BE2C (cell line): ENCODE measurements at regions not wholly inside any gene's neighbourhood (a gene's known extent, or its start where the extent isn't known, plus 50 kb on each side); places are given as distances from the start of the nearest gene placed in this dataset.

Experiments
- DNase-seq: peaks from one replicate; pipeline ENCODE4 v3.0.0-alpha.2; 2020
- H3K27me3 ChIP-seq: fragments of 250-450 bp; sonication (Bioruptor Pico); 2 replicates; pipeline ENCODE4 v1.5.1; 2020; ENCODE audit warnings: mild to moderate bottlenecking
- H3K36me3 ChIP-seq: fragments of 250-450 bp; sonication (Bioruptor Pico); 2 replicates; pipeline ENCODE4 v1.5.1; 2020; ENCODE audit warnings: mild to moderate bottlenecking
- H3K4me1 ChIP-seq: fragments of 250-450 bp; sonication (Bioruptor Pico); 2 replicates; pipeline ENCODE4 v1.5.1; 2020
- H3K4me3 ChIP-seq: 2 replicates; pipeline ENCODE4 v1.5.1; 2011; ENCODE audit warnings: low read depth, low read length
- H3K9me3 ChIP-seq: fragments of 250-450 bp; sonication (Bioruptor Pico); 2 replicates; pipeline ENCODE4 v1.5.1; 2020
- TF ChIP-seq, protein P1 (sequence below): IDR thresholded peaks from 2 replicates; pipeline ENCODE4 v1.5.1; 2012; ENCODE audit warnings: mild to moderate bottlenecking, low read depth, low read length

DNA sequence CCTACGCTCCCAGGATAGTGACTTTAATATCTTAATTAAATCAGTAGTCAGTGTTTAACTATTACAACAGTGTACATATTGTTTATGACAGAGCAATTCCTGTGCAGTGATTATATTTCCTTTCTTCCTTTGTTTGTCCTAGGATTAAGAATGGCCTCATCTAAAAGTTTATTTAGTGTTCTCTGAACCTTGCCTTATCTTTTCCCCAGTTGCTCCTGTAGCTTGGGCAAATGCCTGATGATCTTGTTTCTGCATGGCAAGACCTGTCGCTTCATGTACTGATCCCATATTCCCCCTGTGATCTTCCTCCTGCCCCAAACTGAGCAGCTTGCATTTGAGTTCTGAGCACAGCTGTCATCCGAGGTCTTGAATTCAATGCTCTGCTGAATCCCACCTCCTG, 69.1 kb upstream of the STUM start:
- TF ChIP-seq, protein P1, sequence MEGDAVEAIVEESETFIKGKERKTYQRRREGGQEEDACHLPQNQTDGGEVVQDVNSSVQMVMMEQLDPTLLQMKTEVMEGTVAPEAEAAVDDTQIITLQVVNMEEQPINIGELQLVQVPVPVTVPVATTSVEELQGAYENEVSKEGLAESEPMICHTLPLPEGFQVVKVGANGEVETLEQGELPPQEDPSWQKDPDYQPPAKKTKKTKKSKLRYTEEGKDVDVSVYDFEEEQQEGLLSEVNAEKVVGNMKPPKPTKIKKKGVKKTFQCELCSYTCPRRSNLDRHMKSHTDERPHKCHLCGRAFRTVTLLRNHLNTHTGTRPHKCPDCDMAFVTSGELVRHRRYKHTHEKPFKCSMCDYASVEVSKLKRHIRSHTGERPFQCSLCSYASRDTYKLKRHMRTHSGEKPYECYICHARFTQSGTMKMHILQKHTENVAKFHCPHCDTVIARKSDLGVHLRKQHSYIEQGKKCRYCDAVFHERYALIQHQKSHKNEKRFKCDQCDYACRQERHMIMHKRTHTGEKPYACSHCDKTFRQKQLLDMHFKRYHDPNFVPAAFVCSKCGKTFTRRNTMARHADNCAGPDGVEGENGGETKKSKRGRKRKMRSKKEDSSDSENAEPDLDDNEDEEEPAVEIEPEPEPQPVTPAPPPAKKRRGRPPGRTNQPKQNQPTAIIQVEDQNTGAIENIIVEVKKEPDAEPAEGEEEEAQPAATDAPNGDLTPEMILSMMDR: no peak
- no peaks in the 10 kb centered on the region for H3K4me1 ChIP-seq
- DNase-seq: no peak
- no peaks in the 10 kb centered on the region for H3K9me3 ChIP-seq
- no peak overlapping the region for H3K4me3 ChIP-seq
- no peaks in the 10 kb centered on the region for H3K27me3 ChIP-seq
- H3K36me3 ChIP-seq: no peaks in the 10 kb centered on the region

DNA sequence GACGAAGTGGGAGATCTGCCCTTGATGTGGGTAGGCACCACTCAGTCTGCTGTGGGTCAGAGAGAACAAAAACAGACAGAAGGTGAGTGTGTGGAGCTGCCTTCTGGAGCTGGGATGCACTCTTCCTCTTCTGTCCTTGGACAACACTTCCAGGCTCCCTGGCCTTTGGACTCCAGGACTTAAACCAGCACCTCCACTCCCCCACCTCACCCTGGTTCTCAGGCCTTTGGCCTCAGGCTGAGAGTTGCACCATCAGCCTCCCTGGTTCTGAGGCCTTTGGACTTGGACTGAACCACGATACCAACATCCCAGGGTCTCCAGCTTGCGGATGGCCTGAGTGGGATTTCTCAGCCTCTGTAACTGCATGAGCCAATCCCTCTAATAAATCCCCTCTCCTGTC, 68.1 kb upstream of the STUM start:
- Histone ChIP-seq H3K27me3 (no peaks in the 10 kb centered on the region), H3K9me3 (no peaks in the 10 kb centered on the region), H3K4me1 (no peaks in the 10 kb centered on the region), H3K4me3 (no peak overlapping the region), H3K36me3 (no peaks in the 10 kb centered on the region)
- no peak for DNase-seq
- TF ChIP-seq, protein P1: no peak

DNA sequence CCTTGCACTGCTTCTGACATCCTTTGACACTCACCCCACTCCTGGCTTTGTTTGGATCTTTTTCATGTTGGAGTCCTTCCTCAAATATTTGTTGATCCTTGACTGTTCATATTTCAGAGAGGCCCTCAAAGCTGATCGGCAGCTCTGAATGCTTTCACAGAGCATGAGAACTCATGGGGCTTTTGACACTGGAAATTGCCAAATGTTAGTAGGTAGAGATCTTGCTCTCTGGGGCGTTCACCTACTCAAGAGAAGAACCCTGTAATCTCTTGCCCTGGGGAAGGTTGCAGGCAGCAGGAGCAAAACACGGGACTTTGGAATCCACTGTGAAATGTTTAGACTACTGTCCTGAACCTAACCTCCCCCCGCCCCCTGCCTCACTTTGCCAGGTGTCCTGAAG, 67.4 kb upstream of the STUM start:
- no peak for DNase-seq
- Histone ChIP-seq H3K27me3 (0 out of 2 replicates have a peak, but pooled peaks cover 3% of the 10 kb centered on the region), H3K4me1 (no peaks in the 10 kb centered on the region)

DNA sequence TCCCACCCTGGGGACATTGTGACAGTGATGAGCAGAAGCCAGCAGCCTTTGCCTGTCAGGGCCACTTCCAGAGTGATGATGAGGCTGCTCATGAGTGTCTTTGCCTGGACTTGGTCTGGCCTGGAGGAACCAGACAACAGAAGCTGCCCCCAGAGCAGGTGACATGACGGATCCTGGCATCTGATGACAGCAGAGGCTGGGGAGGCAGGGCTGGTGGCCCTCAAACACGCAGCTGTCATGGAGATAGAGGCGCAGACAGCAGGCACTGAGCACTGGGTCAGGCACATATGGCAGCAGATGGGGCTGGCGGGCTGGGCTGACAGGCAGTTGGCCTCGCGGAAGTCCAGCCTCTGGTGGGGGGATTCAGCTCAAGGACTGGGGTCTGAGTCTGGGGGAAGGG, 66.4 kb upstream of the STUM start:
- Histone ChIP-seq H3K36me3 (no peaks in the 10 kb centered on the region), H3K4me3 (no peak overlapping the region), H3K27me3 (peaks cover 10% of the 10 kb centered on the region), H3K4me1 (no peaks in the 10 kb centered on the region), H3K9me3 (no peaks in the 10 kb centered on the region)
- TF ChIP-seq, protein P1: no peak
- DNase-seq: no peak

More for the DNA sequence above, 67.4 kb upstream of the STUM start:
- H3K9me3 ChIP-seq: no peaks in the 10 kb centered on the region
- no peaks in the 10 kb centered on the region for H3K36me3 ChIP-seq
- no peak overlapping the region for H3K4me3 ChIP-seq
- TF ChIP-seq, protein P1: no peak

DNA sequence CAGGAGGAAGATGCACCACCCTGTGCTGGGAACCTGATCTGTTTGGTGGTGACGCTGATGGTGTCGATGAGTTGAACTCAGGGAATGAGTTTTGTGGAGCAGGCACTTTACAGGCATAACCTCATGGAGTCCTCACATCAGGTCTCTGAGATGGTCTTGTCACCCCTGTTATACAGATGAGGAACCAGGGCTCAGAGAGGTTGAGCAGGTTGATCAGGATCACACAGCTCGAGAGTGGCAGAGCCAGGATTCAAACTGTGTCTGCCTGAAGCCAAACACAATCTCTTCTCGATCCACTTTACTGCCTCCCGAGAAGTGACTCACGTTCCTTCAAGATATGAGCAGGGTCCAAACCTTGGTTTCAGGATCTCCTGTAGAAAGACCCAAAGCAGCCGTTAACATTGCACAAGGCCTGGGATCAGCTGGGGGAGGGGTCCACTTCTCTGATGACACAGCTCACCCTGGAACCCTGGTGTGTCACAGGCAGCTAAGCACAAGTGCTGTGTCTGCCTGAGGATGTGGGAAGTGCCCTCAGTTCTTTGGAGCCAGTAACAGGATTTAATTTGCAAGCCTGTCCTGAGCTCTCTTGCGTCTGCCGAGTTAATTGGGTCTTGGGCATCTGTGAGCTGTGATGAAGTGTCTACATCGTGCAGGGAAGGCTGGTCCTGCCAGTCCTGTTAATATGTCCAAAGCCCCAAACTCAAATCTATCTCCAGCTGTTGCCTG, 65.4 kb upstream of the STUM start:
- Histone ChIP-seq H3K36me3 (no peaks in the 10 kb centered on the region), H3K9me3 (no peaks in the 10 kb centered on the region), H3K27me3 (peaks cover 10% of the 10 kb centered on the region), H3K4me1 (no peaks in the 10 kb centered on the region), H3K4me3 (no peak overlapping the region)
- DNase-seq: no peak
- TF ChIP-seq, protein P1: no peak

DNA sequence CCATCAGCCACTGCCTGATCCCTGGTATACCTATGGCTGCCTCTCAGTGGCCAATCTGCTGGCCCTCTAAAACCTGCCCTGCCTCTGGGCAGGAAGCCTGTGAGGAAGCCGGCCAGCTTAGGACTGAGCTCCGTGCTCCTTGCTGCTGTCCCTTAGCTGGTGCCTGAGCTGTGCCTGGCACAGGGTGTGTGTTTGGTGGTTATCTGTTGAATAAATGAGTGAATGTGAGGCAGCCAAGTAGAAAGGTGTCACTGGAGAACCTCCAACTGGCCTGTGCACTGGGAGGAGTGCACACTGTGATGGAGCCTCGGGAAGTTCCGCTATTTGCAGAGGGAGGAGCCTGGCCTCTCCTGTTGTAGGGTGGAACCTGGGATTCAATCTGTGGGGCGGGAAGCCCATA, 63.4 kb upstream of the STUM start:
- TF ChIP-seq, protein P1: no peak
- no peak overlapping the region for H3K4me3 ChIP-seq
- peaks cover 10% of the 10 kb centered on the region for H3K27me3 ChIP-seq
- H3K9me3 ChIP-seq: no peaks in the 10 kb centered on the region
- no peak for DNase-seq
- H3K4me1 ChIP-seq: no peaks in the 10 kb centered on the region
- H3K36me3 ChIP-seq: no peaks in the 10 kb centered on the region
